Esophagus muscularis mucosa (tissue), 4 donors: ENCODE measurements at regions not wholly inside any gene's neighbourhood (a gene's known extent, or its start where the extent isn't known, plus 50 kb on each side); places are given as distances from the start of the nearest gene placed in this dataset.

Experiments
- EP300 ChIP-seq: sonication (generic); formaldehyde crosslinking; IDR thresholded peaks from one replicate; pipeline ENCODE4 v1.6.1; 2017; ENCODE audit warnings: antibody characterized with exemption
- POLR2A ChIP-seq: fragments of 450-650 bp; IDR thresholded peaks from one replicate; pipeline ENCODE4 v1.6.1; 2017; ENCODE audit warnings: antibody characterized with exemption, moderate library complexity, mild to moderate bottlenecking, low read depth
- POLR2AphosphoS5 ChIP-seq, 2 donors: sonication (generic); formaldehyde crosslinking; IDR thresholded peaks; one replicate each; pipeline ENCODE4 v1.6.1; 2017; ENCODE audit warnings: antibody characterized with exemption in 2 of 2
- TF ChIP-seq, protein P1 (sequence below), 3 experiments: fragments of 200-600 bp in 2 of 3; fragments of 450-650 bp in 1 of 3; sonication (generic) in 2 of 3; IDR thresholded peaks; one replicate each; pipeline ENCODE4 v1.5.1; 2017 to 2019; ENCODE audit warnings: antibody characterized with exemption in 3 of 3, mild to moderate bottlenecking in 2 of 3, moderate library complexity in 1 of 3

DNA sequence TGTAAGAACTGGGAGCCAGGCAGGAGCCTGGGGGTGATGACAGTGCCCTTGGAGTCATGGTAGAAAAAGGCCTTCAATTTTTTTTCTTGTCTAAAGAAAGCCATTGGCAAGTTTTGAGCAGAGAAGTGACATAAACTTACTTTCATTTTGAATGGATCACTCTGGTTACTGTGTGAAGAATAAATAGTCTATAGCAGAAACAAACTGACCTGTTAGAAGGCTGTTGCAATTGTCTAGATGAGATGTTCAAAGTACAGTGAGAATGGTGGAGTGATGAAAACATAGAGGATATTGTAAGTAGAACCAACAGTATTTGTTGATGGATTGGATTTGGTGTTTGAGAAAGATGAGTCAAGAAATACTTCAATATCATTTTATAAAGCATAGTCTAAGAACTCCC is 439.9 kb downstream of the TBL1XR1 start:
- TF ChIP-seq EP300 (no peak), POLR2AphosphoS5 (IDR thresholded peaks at IDR 0.05) (no peak), POLR2A (no peak)
- TF ChIP-seq, protein P1, sequence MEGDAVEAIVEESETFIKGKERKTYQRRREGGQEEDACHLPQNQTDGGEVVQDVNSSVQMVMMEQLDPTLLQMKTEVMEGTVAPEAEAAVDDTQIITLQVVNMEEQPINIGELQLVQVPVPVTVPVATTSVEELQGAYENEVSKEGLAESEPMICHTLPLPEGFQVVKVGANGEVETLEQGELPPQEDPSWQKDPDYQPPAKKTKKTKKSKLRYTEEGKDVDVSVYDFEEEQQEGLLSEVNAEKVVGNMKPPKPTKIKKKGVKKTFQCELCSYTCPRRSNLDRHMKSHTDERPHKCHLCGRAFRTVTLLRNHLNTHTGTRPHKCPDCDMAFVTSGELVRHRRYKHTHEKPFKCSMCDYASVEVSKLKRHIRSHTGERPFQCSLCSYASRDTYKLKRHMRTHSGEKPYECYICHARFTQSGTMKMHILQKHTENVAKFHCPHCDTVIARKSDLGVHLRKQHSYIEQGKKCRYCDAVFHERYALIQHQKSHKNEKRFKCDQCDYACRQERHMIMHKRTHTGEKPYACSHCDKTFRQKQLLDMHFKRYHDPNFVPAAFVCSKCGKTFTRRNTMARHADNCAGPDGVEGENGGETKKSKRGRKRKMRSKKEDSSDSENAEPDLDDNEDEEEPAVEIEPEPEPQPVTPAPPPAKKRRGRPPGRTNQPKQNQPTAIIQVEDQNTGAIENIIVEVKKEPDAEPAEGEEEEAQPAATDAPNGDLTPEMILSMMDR (IDR thresholded peaks at IDR 0.05), result no peak
